ENCODE measurements at regions not wholly inside any gene's neighbourhood (a gene's known extent, or its start where the extent isn't known, plus 50 kb on each side); places are given as distances from the start of the nearest gene placed in this dataset.

DNA sequence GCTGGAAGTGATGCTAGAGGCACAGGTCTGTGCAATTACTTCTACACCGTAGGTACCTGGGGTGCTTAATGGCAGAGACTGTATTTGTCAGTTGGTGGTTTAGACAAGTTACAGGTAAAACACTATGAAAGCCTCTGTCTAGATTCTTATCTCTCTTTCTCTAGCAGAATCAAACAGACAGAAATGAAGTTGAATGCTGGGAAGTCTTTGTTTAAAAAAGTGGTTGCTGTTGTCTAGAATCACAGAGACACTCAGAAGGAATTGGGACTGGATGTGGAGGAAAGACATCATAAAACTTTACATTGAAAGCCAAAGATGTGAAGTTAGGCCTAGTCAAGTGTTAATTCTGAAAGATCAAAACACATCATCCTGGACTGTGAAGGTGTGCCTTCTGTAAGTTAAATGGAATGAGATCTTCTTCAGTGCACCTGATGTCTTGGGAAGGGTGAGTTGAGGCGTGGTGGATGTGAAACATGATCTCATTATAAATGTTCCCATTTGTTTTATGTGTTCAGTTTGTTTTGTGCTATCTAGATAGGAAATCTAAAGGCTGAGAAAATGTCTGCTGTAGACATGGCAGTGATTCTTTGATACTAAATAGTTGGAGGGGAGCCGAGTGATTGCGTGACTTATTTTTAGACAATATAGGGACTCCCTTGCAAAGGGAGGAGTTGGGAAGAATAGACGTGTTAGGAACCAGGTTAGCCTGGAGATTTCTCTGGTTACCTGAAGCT is 290.2 kb downstream of the SOX4 start:
- intact Hi-C loops (cut with DNase I, micrococcal nuclease) = no loop called here
- no peak for ATAC-seq
- H3K4me1 ChIP-seq (ENCODE audit: low read depth) = no peaks in the 10 kb centered on the region
- H3K9me3 ChIP-seq = no peaks in the 10 kb centered on the region
- no peaks in the 10 kb centered on the region for H3K36me3 ChIP-seq (ENCODE audit: low read depth)
- TF ChIP-seq, protein P1, sequence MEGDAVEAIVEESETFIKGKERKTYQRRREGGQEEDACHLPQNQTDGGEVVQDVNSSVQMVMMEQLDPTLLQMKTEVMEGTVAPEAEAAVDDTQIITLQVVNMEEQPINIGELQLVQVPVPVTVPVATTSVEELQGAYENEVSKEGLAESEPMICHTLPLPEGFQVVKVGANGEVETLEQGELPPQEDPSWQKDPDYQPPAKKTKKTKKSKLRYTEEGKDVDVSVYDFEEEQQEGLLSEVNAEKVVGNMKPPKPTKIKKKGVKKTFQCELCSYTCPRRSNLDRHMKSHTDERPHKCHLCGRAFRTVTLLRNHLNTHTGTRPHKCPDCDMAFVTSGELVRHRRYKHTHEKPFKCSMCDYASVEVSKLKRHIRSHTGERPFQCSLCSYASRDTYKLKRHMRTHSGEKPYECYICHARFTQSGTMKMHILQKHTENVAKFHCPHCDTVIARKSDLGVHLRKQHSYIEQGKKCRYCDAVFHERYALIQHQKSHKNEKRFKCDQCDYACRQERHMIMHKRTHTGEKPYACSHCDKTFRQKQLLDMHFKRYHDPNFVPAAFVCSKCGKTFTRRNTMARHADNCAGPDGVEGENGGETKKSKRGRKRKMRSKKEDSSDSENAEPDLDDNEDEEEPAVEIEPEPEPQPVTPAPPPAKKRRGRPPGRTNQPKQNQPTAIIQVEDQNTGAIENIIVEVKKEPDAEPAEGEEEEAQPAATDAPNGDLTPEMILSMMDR (IDR thresholded peaks at IDR 0.05) = no peak
- DNase-seq = no peak
- H3K4me3 ChIP-seq = no peak overlapping the region

DNA sequence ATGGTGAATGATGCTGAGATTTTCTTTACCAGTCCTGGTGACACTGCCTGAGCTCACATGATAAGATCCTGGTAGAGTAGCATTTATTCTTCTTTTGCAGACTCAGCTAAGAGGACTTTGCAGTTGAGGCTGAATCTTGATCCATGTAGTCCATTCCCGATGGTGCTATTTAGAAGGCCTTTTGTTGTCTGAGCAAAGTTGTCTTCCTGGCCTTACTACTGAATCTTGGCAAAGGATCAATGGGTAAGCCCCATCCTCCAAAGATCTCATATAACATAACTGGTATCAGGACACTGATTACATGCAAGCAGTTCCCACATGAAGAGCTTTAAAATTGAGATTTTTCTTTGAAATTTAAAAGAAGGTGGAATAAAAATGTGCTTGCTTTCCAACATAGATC is 291.6 kb downstream of the SOX4 start:
- Histone ChIP-seq H3K9me3 (no peaks in the 10 kb centered on the region), H3K36me3 (ENCODE audit: low read depth) (no peaks in the 10 kb centered on the region), H3K4me3 (no peak overlapping the region), H3K4me1 (ENCODE audit: low read depth) (no peaks in the 10 kb centered on the region)
- no peak for DNase-seq
- ATAC-seq = no peak
- TF ChIP-seq, protein P1 (IDR thresholded peaks at IDR 0.05) = no peak
- intact Hi-C loops (cut with DNase I, micrococcal nuclease) = no loop called here

DNA sequence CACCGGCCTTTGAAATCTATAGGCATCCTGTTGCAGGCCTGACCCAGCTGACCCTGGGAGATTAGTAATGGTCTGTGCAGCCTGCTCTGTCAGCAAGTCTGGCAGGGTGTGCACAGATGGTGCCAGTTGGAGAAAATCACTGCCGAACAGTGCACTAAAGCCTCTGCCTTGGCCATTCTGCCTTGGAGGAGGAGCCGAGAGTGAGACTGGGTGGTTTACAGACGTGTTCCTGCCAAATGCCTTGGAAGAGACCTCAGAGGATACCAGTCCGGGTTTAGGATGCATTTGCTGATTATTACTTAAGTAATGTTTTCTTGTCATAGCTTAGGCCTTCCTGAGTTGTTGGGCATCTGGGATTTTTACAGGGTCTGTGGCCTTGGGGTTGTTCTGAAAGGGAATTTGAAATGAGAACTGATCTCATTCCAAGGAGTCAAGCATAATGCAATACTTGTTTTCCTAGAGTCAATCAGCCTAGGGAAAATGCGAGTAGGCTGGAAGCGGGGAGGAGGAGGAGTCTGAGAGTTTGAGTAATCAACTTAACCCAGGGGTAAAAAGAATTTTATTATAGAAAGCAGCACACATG is 292.1 kb downstream of the SOX4 start:
- DNase-seq (peak in 2 of 3 donors; percentile 13 to 25), ATAC-seq (peak; percentile 46)
- intact Hi-C loops (cut with DNase I, micrococcal nuclease) = no loop called here

DNA sequence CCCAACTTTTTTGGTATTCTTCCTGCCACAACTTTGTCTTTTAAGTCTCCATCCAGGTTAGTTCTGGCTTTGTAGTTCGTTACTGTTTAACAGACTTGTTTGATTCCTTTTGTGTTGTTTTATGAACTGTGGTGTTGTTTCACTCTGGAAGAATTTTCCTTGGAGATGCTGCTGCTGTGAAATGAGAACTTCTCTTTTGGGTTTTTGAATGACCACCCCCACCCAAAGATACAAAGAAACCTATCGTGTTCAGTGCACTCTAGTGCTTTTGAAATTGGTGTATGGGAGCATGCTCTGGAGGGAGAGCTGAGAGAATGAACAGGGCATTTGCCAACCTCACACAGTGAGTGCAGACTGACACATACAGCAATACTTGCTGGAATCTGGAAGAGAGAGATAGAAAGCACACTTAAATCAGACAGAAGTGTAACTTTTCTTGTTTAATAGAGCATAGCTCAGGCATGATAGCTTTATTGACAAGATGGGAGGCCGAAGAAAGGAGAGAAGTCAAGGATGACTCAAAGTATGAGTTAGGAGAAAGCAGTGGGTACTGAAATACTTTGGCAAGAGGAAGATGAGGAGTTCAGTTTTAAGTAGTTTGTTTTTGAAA is 293.1 kb downstream of the SOX4 start:
- intact Hi-C loops (cut with DNase I, micrococcal nuclease) = no loop called here
- no peaks in the 10 kb centered on the region for H3K36me3 ChIP-seq (ENCODE audit: low read depth)
- TF ChIP-seq, protein P1 (IDR thresholded peaks at IDR 0.05) = no peak
- DNase-seq = no peak
- no peak for ATAC-seq
- no peaks in the 10 kb centered on the region for H3K4me1 ChIP-seq (ENCODE audit: low read depth)
- H3K9me3 ChIP-seq = no peaks in the 10 kb centered on the region
- H3K4me3 ChIP-seq = no peak overlapping the region

More for the DNA sequence above, 292.1 kb downstream of the SOX4 start:
- TF ChIP-seq, protein P1 (IDR thresholded peaks at IDR 0.05) = no peak
- Histone ChIP-seq H3K4me3 (no peak overlapping the region), H3K9me3 (no peaks in the 10 kb centered on the region), H3K4me1 (ENCODE audit: low read depth) (no peaks in the 10 kb centered on the region), H3K36me3 (ENCODE audit: low read depth) (no peaks in the 10 kb centered on the region)

DNA sequence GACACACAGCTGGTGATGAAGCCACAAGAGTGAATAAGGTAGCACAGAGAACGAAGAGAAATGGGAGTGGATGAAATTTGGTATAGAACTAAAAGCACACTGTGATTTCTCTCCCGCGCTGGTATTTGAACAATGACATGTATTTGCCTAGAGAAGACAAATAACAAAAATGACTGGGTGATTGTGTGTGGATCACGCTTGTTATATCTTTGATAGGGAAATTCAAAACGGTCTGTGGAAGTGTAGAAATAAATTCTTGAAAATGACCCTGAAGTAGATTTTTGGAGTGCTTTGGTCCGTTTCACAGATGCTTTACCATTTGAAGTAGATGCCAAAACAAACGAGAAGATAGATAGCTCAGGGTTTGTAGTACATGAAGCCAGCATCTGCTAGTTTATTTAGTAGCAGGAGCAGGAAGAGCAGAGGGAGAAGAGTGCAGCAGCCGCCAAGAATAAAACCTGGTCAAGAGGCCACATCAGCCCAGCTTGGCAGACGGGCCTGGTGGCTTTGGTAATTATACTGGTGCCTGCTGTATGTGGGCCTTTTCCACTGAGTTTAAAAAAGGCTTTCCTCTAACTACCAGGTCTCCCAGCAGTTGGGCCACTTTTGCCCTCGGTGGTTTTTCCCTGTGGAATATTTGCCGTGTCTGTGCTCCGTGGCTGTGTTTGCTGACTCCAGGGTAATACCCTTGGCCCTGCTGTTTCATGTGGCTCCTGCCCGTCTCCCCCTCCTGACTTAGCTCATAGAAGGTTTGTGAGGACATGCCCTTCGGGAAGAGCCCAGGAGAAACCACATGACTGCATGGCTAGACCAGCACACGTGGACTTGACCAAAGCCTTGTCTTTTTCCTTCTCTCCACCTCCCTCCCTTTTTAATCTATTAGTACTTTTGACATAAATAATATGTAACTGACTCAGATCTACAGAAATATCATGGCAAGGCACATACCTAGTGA is 294.0 kb downstream of the SOX4 start:
- H3K4me3 ChIP-seq = no peak overlapping the region
- intact Hi-C loops (cut with DNase I, micrococcal nuclease) = no loop called here
- H3K4me1 ChIP-seq (ENCODE audit: low read depth) = no peaks in the 10 kb centered on the region
- no peaks in the 10 kb centered on the region for H3K9me3 ChIP-seq
- peak in 1 of 3 donors; percentile 8 for DNase-seq
- no peak for ATAC-seq
- no peaks in the 10 kb centered on the region for H3K36me3 ChIP-seq (ENCODE audit: low read depth)
- TF ChIP-seq, protein P1 (IDR thresholded peaks at IDR 0.05) = no peak
